Inflammatory macrophage (primary cell): ENCODE measurements at regions not wholly inside any gene's neighbourhood (a gene's known extent, or its start where the extent isn't known, plus 50 kb on each side); places are given as distances from the start of the nearest gene placed in this dataset.

ENCODE experiments used
- DNase-seq, 2 donors: peaks; one replicate each; pipeline ENCODE4 v3.0.0-alpha.2; 2020 to 2022

DNA sequence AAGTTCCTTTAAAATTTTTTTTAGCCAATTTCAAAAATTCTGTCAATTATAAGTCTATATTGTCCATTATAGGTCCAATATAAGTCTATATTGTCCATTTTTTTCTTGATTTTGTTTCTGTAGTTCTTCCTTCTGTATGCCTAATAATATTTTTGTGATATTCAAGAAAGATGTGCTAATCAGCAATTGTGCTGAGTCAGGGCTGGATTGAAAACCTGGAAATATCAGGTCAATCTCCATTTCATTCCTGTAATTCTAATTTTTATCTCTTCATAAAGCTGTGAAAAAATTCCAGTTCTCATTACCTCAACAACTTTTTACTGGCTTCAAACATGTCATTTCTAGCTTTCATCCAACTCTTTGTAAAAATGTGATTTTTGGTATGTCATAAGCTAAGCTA is 353.7 kb downstream of the SLITRK6 start:
- DNase-seq = no peak

GRCh38 chr13:85441975-85442374 is 357.2 kb downstream of the SLITRK6 start:
- DNase-seq = no peak

- DNase-seq = no peak
Observed at GRCh38 chr13:85441364-85441763, 357.9 kb downstream of the SLITRK6 start.

GRCh38 chr13:85436029-85436428 is 363.2 kb downstream of the SLITRK6 start:
- DNase-seq = no peak

DNA sequence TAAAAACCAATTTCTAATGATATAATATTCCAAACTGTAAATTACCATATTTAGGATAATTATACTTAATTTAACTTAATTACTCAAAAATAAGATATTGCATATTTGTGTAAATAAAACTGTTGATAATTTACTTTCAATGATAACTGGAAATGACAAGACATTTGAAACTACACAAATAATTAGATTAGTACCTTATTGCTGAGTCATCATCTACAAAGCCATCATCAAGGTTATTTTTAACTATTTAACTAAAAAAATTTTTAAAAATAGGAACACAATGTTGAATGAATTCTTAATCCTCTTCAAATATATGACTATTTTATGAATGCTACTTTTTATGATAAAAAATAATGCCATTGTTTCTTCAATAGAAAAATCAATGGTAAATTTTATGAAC is 364.3 kb downstream of the SLITRK6 start:
- no peak for DNase-seq

- no peak for DNase-seq
Observed at GRCh38 chr13:85432881-85433280, 366.3 kb downstream of the SLITRK6 start.

- no peak for DNase-seq
Observed at GRCh38 chr13:85431720-85432119, 367.5 kb downstream of the SLITRK6 start.

GRCh38 chr13:85430216-85430794 is 368.9 kb downstream of the SLITRK6 start:
- DNase-seq = no peak

- DNase-seq = no peak
Observed at GRCh38 chr13:85427416-85427815, 371.8 kb downstream of the SLITRK6 start.

DNA sequence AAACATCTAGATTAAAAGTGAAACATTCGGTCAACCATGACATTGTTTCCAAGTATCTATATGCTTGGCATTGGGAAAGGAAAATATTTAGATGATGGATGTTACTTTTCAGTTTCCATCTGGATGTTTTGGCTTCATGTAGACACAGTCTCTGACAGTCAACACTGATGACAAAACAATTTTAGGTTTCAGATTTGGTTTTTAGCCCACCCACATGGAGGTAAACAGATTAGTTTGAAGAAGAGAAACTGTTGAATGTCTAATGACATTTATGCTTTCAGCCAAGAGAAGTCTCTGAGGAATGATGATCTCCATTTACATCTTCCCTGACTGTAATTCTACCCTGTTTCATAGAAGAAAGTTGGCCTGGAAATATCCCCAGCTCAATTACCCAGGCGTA is 379.1 kb downstream of the SLITRK6 start:
- DNase-seq = no peak

GRCh38 chr13:85419611-85420010 is 379.6 kb downstream of the SLITRK6 start:
- DNase-seq = no peak

DNA sequence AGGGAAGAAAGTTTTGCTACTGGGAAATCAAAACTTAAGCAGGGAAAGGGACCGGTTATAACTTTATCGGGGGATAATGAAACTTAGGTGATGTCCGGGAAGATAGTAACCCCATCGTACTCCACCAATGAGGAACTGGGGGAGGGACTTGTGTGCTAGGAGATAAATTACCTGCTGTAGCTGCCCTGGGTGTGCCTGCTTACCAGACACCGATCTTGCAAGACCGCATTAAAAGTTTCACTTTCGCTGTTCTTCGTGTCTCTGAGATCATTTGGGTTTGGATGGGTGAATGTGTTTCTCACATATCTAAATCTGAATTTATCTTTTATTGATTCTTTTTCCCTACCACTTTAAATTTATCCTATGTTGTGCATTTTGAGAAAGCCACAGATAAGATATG is 381.4 kb downstream of the SLITRK6 start:
- DNase-seq = no peak

DNA sequence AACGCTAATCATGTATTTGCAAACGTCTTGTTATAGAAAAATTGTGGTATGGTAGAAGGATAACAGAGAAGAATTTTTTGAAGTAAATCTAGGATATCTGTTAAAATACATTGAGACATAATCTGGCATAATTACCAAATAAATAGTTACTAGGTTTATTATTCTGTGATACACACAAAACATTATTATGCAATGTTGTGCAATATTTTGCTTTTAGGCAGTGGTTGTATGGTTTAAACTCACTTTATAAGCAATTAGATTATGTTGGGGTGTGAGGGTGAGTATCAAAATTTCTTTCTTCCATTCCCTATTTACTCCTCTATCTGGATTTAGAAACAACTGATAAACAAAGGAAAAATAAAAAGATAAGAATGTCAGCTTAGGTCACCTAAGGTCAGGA is 385.6 kb downstream of the SLITRK6 start:
- DNase-seq = no peak

GRCh38 chr13:85412448-85412847 is 386.8 kb downstream of the SLITRK6 start:
- no peak for DNase-seq

- DNase-seq = no peak
Observed at GRCh38 chr13:85411591-85411990, 387.6 kb downstream of the SLITRK6 start.

- DNase-seq = no peak
Observed at GRCh38 chr13:85408415-85408814, 390.8 kb downstream of the SLITRK6 start.

DNA sequence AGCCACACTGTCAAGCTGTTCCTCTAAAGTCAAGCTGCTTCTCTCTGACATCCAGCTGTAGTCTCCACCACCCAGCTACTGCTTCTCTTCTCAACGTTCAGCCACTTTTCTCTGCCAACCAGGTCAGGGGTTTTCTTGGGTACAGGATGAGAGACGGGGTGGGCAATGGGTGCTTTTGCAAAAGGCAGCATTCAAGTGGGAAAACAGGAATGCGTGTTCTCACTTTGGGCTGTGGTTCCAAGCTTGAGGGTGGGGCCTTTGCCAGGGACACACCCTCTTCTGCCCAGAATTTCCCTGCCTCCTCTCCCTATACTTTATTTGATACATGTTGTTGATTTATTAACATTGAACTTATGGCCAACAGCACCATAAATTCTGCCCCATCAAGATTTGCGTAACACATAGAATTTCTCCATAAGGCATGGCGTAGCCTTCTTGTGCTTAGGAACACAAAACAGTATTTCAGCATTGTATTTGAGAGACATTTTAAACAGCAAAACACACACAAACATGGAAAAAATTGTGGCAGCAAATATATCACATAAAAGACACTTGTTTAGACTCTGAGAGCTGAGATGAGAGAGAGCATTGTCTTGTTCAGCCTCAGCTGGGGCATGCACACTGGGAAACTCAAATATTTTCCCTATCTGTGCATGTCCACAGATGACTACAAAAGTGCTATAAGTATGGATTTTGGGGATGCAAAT is 392.8 kb downstream of the SLITRK6 start:
- no peak for DNase-seq

- DNase-seq = no peak
Observed at GRCh38 chr13:85405316-85405897, 393.8 kb downstream of the SLITRK6 start.

DNA sequence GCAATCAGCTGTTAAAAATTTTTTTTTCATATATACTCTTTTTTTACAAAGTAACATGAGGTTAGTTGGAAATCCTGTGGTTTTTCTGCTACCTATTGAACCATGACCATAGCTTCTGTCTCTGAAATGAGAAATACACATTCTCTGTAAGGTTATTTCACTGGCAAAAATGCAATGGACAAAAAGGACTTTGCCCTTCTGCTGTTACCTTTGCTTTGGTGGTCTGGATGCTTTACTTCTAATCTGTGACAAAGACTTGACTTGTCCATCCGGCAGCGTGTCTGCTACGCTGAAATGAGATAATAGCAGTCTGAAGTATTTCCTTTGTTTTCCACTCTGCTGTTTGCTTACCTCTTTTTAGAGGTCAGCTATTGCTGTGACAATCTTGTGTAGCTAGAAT is 412.8 kb downstream of the SLITRK6 start:
- no peak for DNase-seq

- DNase-seq = no peak
Observed at GRCh38 chr13:85383291-85383690, 415.9 kb downstream of the SLITRK6 start.

- DNase-seq = no peak
Observed at GRCh38 chr13:85381082-85381481, 418.1 kb downstream of the SLITRK6 start.

GRCh38 chr13:85379991-85380390 is 419.2 kb downstream of the SLITRK6 start:
- DNase-seq = no peak

- no peak for DNase-seq
Observed at GRCh38 chr13:85379433-85379832, 419.8 kb downstream of the SLITRK6 start.

DNA sequence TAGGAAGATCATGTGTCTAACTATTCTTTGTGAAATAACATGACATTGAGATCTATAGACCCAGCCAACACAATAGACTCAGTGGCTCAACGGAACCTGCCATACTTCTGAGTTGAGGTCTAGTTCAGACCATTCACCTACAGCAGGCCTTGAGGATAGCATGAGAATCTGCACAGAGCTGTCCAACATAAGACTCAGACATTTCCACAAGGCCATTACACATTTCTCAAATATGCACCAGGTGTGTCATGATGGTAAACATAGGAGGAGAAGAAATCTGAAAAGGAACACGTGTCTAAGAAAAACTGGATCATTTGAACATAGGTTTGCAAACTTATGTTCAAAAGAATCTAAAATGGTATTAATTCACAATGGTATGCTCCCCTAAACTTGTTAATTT is 421.4 kb downstream of the SLITRK6 start:
- no peak for DNase-seq
